ENCODE measurements at regions not wholly inside any gene's neighbourhood (a gene's known extent, or its start where the extent isn't known, plus 50 kb on each side); places are given as distances from the start of the nearest gene placed in this dataset.

GRCh38 chr18:78559584-78559983 lies 420.0 kb upstream of the SALL3 start:
- Histone ChIP-seq H2AFZ (ENCODE audit: low read length) (no peak overlapping the region), H3K36me3 (replicated peaks in 1 of 2; ENCODE audit: control insufficient read depth in 1 of 2, insufficient read depth in 2 of 2, low read length in 2 of 2) (no peaks in the 10 kb centered on the region), H3K79me2 (ENCODE audit: insufficient read depth, low read length) (no peaks in the 10 kb centered on the region), H3K4me3 (replicated peaks in 1 of 3; ENCODE audit: insufficient read depth in 1 of 3, low read depth in 2 of 3, low read length in 3 of 3) (no peak overlapping the region), H3K4me2 (ENCODE audit: low read depth, low read length) (no peak overlapping the region), H3K4me1 (ENCODE audit: insufficient read depth, low read length) (no peaks in the 10 kb centered on the region), H3K9ac (ENCODE audit: insufficient read depth, low read depth, low read length) (no peak overlapping the region), H3K27me3 (ENCODE audit: control insufficient read depth in 1 of 2, insufficient read depth in 2 of 2, low read length in 2 of 2) (peaks cover 0 to 9% of the 10 kb centered on the region in 2 experiments; a peak in 2 of 5 replicates), H3K27ac (ENCODE audit: extremely low read length, insufficient read depth, low read length) (no peak overlapping the region), H4K20me1 (ENCODE audit: insufficient read depth, low read length) (no peaks in the 10 kb centered on the region), H3K9me3 (ENCODE audit: low read length) (peaks cover 5% of the 10 kb centered on the region; the same call in 1 of the 2 replicates)
- DNase-seq (ENCODE audit: low spot score) (no peak), ATAC-seq (no peak), FAIRE-seq (no peak)
- POLR2A ChIA-PET, result no interaction called here
- intact Hi-C loops (cut with micrococcal nuclease; ENCODE audit: unreplicated experiment) (no loop called here), in situ Hi-C loops (cut with HindIII; ENCODE audit: extremely low pct_ligation_motif_present, low pct_unique_long_range_greater_than_20kb) (no loop called here)
- no TSS peak for BruUV-seq (replicated peaks)
- TF ChIP-seq ZBED4 (CRISPR knock-in tag; IDR thresholded peaks at IDR 0.05; ENCODE audit: borderline replicate concordance) (no peak), SMAD3 (CRISPR knock-in tag; IDR thresholded peaks at IDR 0.05) (no peak), ZNF619 (CRISPR knock-in tag; IDR thresholded peaks at IDR 0.05) (no peak), HNF4G (IDR thresholded peaks at IDR 0.05; ENCODE audit: borderline replicate concordance, low read depth, low read length) (no peak), HNF4G (CRISPR knock-in tag; IDR thresholded peaks at IDR 0.05; ENCODE audit: borderline replicate concordance, low read depth) (no peak)
- CTCF ChIA-PET (ENCODE audit: low intra/inter-chr PET ratio, low total read pairs), result no interaction called here
- WGBS (ENCODE audit: low lambda C conversion rate), result no CpG with 5 or more reads among the region's 9 CpGs

All from HepG2 (cell line).